ENCODE measurements at regions not wholly inside any gene's neighbourhood (a gene's known extent, or its start where the extent isn't known, plus 50 kb on each side); places are given as distances from the start of the nearest gene placed in this dataset.
"Not testable (repeated sequence)": the region's sequence is repeated elsewhere in the genome, so short reads cannot be mapped to it uniquely, and the experiment has no call there.

- TF ChIP-seq CTCF (IDR thresholded peaks at IDR 0.05; ENCODE audit: unreplicated experiment), result no peak
- Mint-ChIP-seq H3K4me1 (ENCODE audit: low read depth) (peaks cover 2% of the 10 kb centered on the region), H3K27me3 (peaks cover 7% of the 10 kb centered on the region), H3K36me3 (ENCODE audit: insufficient read depth) (no peaks in the 10 kb centered on the region), H3K9me3 (ENCODE audit: low read depth) (no peaks in the 10 kb centered on the region), H3K4me3 (ENCODE audit: low read depth) (no peak overlapping the region), H3K27ac (no peak overlapping the region)
- no peak for DNase-seq (ENCODE audit: low spot score, unreplicated experiment)
Observed at GRCh38 chr2:132033949-132034348, 127.8 kb downstream of the ANKRD30BL start.

DNA sequence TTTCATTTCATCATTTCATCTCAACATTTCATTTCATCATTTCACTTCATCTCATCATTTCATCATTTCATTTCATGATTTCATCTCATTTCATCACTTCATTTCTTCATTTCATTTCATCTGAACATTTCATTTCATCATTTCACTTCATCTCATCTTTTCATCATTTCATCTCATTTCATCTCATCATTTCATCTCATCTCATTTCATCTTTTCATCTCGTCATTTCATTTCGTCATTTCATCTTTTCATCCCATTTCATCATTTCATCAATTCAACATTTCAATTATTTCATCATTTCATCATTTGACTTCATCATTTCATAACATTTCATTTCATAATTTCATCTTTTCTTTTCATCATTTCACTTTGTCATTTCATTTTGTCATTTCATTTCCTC, 128.4 kb downstream of the ANKRD30BL start:
- H3K27ac Mint-ChIP-seq, result no peak overlapping the region
- no peak for DNase-seq (ENCODE audit: low spot score, unreplicated experiment)

GRCh38 chr2:132012046-132012445, 149.7 kb downstream of the ANKRD30BL start:
- H3K27ac Mint-ChIP-seq; DNase-seq (ENCODE audit: low spot score, unreplicated experiment); H3K9me3 Mint-ChIP-seq (ENCODE audit: low read depth); H3K4me1 Mint-ChIP-seq (ENCODE audit: low read depth); H3K36me3 Mint-ChIP-seq (ENCODE audit: insufficient read depth); H3K4me3 Mint-ChIP-seq (ENCODE audit: low read depth): not testable (repeated sequence)
- peaks cover 73% of the 10 kb centered on the region for H3K27me3 Mint-ChIP-seq

More for the DNA sequence above, 128.4 kb downstream of the ANKRD30BL start:
- Mint-ChIP-seq H3K4me3 (ENCODE audit: low read depth) (no peak overlapping the region), H3K36me3 (ENCODE audit: insufficient read depth) (no peaks in the 10 kb centered on the region), H3K27me3 (peaks cover 3% of the 10 kb centered on the region), H3K9me3 (ENCODE audit: low read depth) (no peaks in the 10 kb centered on the region), H3K4me1 (ENCODE audit: low read depth) (no peaks in the 10 kb centered on the region)
- TF ChIP-seq CTCF (IDR thresholded peaks at IDR 0.05; ENCODE audit: unreplicated experiment), result no peak

DNA sequence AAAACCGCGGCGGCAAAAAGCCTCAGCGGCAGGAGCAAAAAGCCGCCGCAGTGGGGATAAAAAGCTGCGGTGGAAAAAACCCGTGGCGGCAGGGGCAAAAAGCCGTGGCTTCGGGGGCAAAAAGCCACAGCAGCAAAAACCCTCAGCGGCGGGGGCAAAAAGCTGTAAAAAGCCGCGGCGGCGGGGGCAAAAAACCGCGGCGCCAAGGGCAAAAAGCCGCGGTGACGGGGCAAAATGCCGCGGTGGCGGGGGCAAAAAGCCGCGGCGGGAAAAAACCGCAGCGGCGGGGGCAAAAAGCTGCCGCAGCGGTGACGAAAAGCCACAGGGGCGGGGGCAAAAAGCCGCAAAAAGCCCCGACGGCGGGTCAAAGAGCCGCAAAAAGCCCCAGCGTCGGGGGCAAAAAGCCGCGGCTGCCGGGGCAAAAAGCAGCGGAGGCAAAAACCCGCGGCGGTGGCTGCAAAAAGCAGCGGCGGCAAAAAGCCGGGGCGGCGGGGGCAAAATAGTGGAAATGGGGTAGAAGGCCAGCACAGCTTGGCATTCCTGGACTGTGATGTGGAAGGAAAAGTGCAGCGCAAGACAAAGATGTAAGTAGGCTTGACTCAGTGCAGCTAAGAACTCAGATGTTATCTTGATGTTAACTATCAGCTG, 151.8 kb downstream of the ANKRD30BL start:
- no peaks in the 10 kb centered on the region for H3K4me1 Mint-ChIP-seq (ENCODE audit: low read depth)
- no peak for TF ChIP-seq CTCF (IDR thresholded peaks at IDR 0.05; ENCODE audit: unreplicated experiment)
- no peaks in the 10 kb centered on the region for H3K36me3 Mint-ChIP-seq (ENCODE audit: insufficient read depth)
- peak overlapping the region; percentile 4 for H3K4me3 Mint-ChIP-seq (ENCODE audit: low read depth)
- DNase-seq (ENCODE audit: low spot score, unreplicated experiment), result no peak
- H3K9me3 Mint-ChIP-seq (ENCODE audit: low read depth), result no peaks in the 10 kb centered on the region
- H3K27me3 Mint-ChIP-seq, result peaks cover 82% of the 10 kb centered on the region
- H3K27ac Mint-ChIP-seq, result no peak overlapping the region

GRCh38 chr2:132009177-132009873, 152.4 kb downstream of the ANKRD30BL start:
- DNase-seq (ENCODE audit: low spot score, unreplicated experiment), result no peak
- peak overlapping the region; percentile 41 for H3K4me3 Mint-ChIP-seq (ENCODE audit: low read depth)
- no peak for TF ChIP-seq CTCF (IDR thresholded peaks at IDR 0.05; ENCODE audit: unreplicated experiment)
- no peaks in the 10 kb centered on the region for H3K9me3 Mint-ChIP-seq (ENCODE audit: low read depth)
- no peak overlapping the region for H3K27ac Mint-ChIP-seq
- no peaks in the 10 kb centered on the region for H3K4me1 Mint-ChIP-seq (ENCODE audit: low read depth)
- H3K27me3 Mint-ChIP-seq, result peaks cover 82% of the 10 kb centered on the region
- H3K36me3 Mint-ChIP-seq (ENCODE audit: insufficient read depth), result no peaks in the 10 kb centered on the region

- H3K4me1 Mint-ChIP-seq (ENCODE audit: low read depth); DNase-seq (ENCODE audit: low spot score, unreplicated experiment): not testable (repeated sequence)
Observed at GRCh38 chr2:131990751-131991150, 171.0 kb downstream of the ANKRD30BL start.

DNA sequence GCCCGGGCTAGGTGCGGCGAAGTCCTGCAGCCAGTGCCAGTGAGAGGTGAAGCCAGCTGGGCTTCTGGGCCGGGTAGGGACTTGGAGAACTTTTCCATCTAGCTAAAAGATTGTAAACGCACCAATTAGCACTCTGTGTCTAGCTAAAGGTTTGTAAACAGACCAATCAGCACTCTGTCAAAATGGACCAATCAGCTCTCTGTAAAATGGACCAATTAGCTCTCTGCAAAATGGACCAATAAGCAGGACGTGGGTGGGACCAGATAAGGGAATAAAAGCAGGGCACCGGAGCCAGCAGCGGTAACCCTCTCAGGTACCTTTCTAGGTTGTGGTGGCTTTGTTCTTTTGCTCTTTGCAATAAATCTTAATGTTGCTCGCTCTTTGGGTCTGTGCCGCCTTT, 195.1 kb downstream of the ANKRD30BL start:
- not testable (repeated sequence) for H3K9me3 Mint-ChIP-seq (ENCODE audit: low read depth); H3K36me3 Mint-ChIP-seq (ENCODE audit: insufficient read depth); H3K27ac Mint-ChIP-seq; H3K4me3 Mint-ChIP-seq (ENCODE audit: low read depth); H3K27me3 Mint-ChIP-seq; H3K4me1 Mint-ChIP-seq (ENCODE audit: low read depth); DNase-seq (ENCODE audit: low spot score, unreplicated experiment)

More at GRCh38 chr2:131990751-131991150, 171.0 kb downstream of the ANKRD30BL start:
- not testable (repeated sequence) for H3K27ac Mint-ChIP-seq; H3K27me3 Mint-ChIP-seq; H3K4me3 Mint-ChIP-seq (ENCODE audit: low read depth); H3K36me3 Mint-ChIP-seq (ENCODE audit: insufficient read depth); H3K9me3 Mint-ChIP-seq (ENCODE audit: low read depth)

All from progenitor cell of endocrine pancreas (in vitro differentiated cells).